Amniotic epithelial cell (primary cell): ENCODE measurements at regions not wholly inside any gene's neighbourhood (a gene's known extent, or its start where the extent isn't known, plus 50 kb on each side); places are given as distances from the start of the nearest gene placed in this dataset.
A peak's percentile ranks its signal among the peaks of the same experiment; 100 is the strongest.
"Not testable (repeated sequence)": the region's sequence is repeated elsewhere in the genome, so short reads cannot be mapped to it uniquely, and the experiment has no call there.

Experiments
- DNase-seq: peaks from one replicate; pipeline ENCODE4 v3.0.0-alpha.2; 2010; ENCODE audit warnings: low read depth

GRCh38 chr18:62442391-62442790 lies 80.4 kb upstream of the ZCCHC2 start:
- DNase-seq: no peak

GRCh38 chr18:62445386-62445917 lies 77.4 kb upstream of the ZCCHC2 start:
- DNase-seq: no peak

DNA sequence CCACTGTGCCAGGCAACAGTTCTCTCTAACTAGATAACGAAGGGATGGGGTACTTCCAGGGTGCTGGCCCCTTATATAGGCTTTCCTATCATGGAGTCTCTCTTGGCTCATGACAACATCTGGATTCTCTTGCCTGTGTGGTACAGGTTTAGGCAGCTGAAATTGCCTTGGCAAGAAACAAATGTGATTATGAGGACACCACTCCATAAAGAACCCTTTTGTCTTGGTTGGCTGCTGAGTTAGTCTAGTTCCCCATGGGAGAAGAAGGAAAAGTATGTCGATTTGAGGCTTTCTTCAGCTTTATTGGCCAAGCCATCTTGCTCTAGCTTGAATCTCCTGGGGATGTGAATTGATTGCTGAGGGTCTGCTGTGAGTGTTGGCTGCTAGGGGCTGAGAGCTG lies 76.3 kb upstream of the ZCCHC2 start:
- no peak for DNase-seq

GRCh38 chr18:62447652-62448051 lies 75.2 kb upstream of the ZCCHC2 start:
- DNase-seq: no peak

DNA sequence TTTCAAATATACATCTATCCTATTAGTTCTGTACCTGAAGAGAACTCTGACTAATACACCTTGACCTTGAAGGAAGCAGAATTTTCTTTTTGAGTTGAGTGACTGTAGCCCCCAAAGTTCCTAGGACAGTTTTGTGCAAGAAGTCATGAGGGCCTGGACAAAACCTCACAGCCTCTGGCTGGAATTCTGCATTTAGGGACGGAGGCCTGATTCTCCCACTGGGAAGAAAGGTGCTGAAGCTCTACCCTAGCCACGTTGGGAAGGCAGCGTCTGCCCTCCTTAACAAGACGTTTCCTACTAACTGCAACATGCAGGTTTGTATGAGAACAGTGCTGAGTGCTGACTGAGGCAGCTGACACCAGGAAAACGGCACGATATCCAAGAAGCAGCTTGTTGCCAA lies 74.4 kb upstream of the ZCCHC2 start:
- DNase-seq: no peak

GRCh38 chr18:62449490-62450104 lies 73.2 kb upstream of the ZCCHC2 start:
- no peak for DNase-seq

- no peak for DNase-seq
Observed at GRCh38 chr18:62450175-62450545, 72.7 kb upstream of the ZCCHC2 start.

DNA sequence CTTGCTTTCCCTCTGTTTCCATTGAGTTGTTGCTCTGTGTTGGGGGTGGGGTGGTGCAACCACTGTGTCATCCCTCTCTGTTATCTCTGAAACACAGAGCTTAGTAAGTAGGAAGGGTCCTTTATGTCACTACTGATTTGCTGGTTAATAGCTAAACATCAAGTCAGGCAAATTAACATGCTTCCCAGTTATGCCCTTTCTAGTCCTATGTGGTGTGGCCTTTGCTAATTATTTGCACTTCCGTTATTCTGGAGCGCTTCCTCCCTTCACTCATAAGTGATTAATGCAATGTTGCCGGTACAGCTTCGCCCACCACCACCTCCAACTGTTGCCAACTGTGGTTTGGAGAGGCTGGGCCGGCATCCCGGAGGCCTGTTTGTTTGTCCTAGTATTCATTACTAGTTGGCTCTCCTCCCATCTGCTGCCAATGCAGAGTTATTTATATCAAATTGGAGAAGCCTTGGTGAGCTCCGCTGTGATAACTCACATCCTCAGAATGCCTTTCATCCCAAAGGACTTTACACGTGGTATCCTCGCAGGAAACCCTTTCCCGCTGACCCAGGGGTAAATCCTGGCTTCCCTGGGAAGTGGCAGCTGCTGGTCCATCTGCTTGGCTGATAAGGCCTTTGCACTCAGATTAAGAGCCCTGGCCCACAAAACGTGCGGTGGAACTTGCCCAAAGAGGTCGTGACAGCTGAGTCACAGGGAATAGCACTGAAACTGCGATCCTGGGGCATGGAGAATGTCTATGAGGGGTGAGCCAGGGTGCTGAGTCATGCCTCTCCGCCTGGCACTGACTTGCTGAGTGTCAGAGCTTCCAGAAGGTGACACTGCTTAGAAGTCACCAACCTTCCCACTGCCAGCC lies 72.0 kb upstream of the ZCCHC2 start:
- peak; percentile 71 for DNase-seq

DNA sequence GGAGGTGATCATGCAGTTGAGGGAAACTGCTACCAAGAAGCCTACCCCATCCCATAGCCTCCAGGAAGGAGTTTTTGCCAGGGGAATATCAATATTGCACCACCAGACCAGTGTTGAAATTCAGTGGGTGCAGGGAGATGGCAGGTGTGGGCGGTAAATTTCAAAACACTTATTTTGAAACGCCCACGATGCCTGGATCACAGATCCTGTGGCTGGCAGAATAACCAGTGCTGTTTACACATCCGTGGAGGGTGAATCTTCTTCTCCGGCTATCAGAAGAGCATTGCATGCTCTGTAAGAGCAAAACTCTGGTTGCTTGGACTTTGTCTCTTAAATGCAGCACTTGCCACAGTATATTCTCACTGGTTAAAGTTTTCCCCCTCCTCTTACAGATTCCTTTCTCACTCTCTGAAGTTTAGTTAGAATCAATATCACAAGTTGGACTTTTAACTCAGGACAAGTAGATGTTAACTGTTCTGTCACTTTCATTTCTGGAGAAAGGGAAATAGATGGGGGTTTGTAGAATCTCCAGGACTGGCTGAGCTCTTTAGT lies 70.5 kb upstream of the ZCCHC2 start:
- DNase-seq: peak; percentile 85

DNA sequence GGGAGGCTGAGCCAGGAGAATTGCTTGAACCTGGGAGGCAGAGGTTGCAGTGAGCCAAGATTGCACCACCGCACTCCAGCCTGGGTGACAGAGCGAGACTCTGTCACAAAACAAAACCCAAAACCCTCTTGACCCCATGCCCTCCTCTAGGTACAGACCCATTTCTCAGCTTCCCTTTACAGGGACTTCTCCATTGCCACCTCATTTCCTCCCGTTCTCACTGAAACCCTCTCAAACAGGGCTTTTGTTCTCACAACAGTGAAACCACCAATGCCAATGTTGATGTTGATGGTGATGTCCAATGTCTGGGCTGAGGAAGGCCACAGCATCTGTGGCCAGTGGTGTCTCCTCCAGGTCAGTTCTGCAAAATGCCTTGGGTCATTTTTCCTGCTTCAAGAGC lies 69.0 kb upstream of the ZCCHC2 start:
- DNase-seq: no peak

DNA sequence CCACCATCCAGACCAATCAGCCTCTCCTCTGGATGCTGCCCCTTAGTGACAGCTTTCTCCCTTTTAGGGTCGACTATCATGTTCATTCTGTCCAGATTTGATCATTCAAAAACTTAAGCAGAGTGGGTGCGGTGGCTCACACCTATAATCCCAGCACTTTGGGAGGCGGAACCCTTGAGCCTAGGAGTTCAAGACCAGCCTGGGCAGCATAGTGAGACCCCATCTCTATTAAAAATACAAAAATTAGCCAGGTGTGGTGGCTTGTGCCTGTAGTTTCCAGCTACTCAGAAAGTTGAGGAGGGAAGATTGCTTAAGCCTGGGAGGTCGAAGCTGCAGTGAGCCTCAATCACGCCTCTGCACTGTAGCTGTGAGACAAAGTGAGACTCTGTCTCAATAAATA lies 68.3 kb upstream of the ZCCHC2 start:
- no peak for DNase-seq

- DNase-seq: no peak
Observed at GRCh38 chr18:62455222-62455621, 67.6 kb upstream of the ZCCHC2 start.

- DNase-seq: no peak
Observed at GRCh38 chr18:62457877-62458276, 64.9 kb upstream of the ZCCHC2 start.

GRCh38 chr18:62458346-62458745 lies 64.5 kb upstream of the ZCCHC2 start:
- DNase-seq: no peak

DNA sequence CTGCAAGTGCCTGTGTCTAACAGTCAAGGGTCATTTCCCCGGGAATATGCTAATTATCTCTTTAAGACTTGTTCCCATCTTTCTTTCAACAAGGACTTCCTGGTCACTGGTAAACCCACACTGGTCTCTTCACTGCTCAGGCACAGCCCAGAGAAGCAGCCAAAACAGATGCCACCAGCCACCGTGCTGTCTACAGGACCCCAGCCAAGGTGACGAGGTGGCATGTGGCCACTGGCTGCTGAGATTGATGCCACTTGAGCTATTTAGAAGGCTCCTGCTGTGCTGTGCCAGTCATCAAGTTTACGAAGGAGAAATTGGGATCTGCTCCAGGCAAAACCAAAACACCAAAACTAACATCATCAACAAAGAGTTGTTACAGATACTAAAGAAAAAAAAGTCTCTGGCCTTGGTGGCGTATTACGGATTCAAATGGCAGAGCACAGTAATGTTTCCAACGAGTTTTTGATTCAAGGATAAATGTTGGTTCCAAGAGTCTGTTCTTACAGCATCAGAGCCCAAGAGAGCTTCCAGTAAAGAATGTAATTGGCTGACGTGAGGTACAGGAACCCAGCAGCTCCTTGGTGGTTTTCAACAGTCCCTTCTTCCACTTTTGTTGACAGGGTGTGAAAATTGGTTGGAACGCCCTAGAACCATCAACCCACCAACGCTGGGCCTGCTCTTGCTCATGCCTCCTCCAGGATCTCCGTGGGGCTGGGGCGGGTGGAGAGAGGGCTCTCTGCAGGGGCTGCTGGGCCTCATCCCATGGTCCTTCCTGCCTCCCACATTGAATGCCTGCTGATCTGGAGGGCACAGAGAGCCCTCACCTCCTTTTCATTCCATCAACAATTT lies 63.7 kb upstream of the ZCCHC2 start:
- DNase-seq: no peak

- DNase-seq: peak; percentile 79
Observed at GRCh38 chr18:62460851-62461300, 61.9 kb upstream of the ZCCHC2 start.

DNA sequence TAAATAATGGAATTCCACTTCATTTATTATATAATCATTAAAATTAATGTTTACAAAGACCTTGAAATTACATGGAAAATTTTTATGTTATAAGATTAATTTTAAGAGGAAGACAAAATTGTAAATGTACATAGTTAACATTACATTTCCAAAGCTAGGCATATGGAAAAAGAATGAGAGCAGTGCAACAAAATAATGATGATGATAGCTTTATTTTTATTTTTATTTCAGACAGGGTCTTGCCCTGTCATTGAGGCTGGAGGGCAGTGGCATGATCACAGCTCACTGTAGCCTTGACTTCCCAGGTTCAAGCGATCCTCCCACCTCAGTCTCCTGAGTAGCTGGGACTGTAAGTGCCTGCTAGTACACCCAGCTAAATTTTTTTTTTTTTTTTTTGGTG lies 61.2 kb upstream of the ZCCHC2 start:
- no peak for DNase-seq

DNA sequence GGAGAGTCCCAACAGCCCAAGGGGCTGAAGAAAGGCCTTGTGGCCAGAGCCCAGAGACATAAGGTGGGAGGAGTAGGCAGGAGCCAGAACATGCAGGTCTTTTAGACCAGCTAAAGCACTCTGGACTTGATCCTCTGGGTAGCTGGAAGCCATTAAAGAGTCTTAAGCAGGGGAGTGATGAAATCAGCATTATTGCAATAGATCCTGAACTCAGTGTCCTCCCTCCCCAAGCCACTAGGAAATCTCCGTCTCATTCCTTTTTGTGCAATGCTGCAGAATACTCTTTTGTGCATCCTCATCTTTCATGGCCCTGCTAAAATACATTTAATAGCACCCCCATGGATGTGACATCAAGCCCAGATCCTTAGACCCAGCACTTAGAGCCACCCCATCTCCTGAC lies 58.6 kb upstream of the ZCCHC2 start:
- DNase-seq: peak; percentile 33

DNA sequence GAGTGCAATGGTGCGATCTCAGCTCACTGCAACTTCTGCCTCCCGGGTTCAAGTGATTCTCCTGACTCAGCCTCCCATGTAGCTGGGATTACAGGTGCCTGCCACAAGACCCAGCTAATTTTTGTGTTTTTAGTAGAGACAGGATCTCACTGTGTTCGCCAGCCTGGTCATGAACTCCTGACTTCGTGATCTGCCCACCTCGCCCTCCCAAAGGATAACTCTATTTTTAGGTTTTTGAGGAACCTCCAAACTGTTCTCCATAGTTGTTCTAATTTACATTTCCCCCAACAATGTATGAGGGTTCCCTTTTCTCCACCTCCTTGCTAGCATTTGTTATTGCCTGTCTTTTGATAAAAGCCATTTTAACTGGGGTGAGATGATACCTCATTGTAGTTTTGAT lies 53.7 kb upstream of the ZCCHC2 start:
- not testable (repeated sequence) for DNase-seq
